ENCODE measurements at regions not wholly inside any gene's neighbourhood (a gene's known extent, or its start where the extent isn't known, plus 50 kb on each side); places are given as distances from the start of the nearest gene placed in this dataset.

GRCh38 chr12:86600664-86601231, 344.6 kb upstream of the MGAT4C start:
- Histone ChIP-seq H3K4me1 (ENCODE audit: insufficient read depth) (no peaks in the 10 kb centered on the region), H3K27me3 (replicated peaks; ENCODE audit: insufficient read depth) (no peaks in the 10 kb centered on the region), H4K20me1 (ENCODE audit: insufficient read depth) (no peaks in the 10 kb centered on the region), H2AFZ (no peak overlapping the region), H3K36me3 (ENCODE audit: low read depth) (no peaks in the 10 kb centered on the region), H3K79me2 (ENCODE audit: insufficient read depth) (no peaks in the 10 kb centered on the region), H3F3A (ENCODE audit: insufficient read depth) (no peaks in the 10 kb centered on the region), H3K9ac (no peak overlapping the region), H3K9me3 (ENCODE audit: low read depth) (no peaks in the 10 kb centered on the region), H3K4me3 (no peak overlapping the region), H3K27ac (no peak overlapping the region), H3K9me2 (ENCODE audit: insufficient read depth) (no peaks in the 10 kb centered on the region), H3K4me2 (ENCODE audit: unreplicated experiment) (no peak overlapping the region)
- no peak for DNase-seq
- WGBS, 2 experiments (ENCODE audit: low coverage in 1 of 2, low lambda C conversion rate in 2 of 2, missing lambda C conversion rate in 2 of 2), result 71 to 81% methylated on average over 18 to 24 of the region's 24 CpGs
- TF ChIP-seq EZH2phosphoT487 (IDR thresholded peaks at IDR 0.05; ENCODE audit: insufficient read depth, low read depth) (no peak), EZH2 (IDR thresholded peaks at IDR 0.05; ENCODE audit: insufficient read depth, poor library complexity, severe bottlenecking) (no peak)
- in situ Hi-C loops (cut with MboI), result no loop called here

GRCh38 chr12:86597431-86597830, 341.2 kb upstream of the MGAT4C start:
- Histone ChIP-seq H3K4me3 (no peak overlapping the region), H3K36me3 (ENCODE audit: low read depth) (no peaks in the 10 kb centered on the region), H3K79me2 (ENCODE audit: insufficient read depth) (no peaks in the 10 kb centered on the region), H4K20me1 (ENCODE audit: insufficient read depth) (no peaks in the 10 kb centered on the region), H3K4me1 (ENCODE audit: insufficient read depth) (no peaks in the 10 kb centered on the region), H2AFZ (no peak overlapping the region), H3K27me3 (replicated peaks; ENCODE audit: insufficient read depth) (no peaks in the 10 kb centered on the region), H3K9me3 (ENCODE audit: low read depth) (no peaks in the 10 kb centered on the region), H3K9me2 (ENCODE audit: insufficient read depth) (no peaks in the 10 kb centered on the region), H3K27ac (no peak overlapping the region), H3K9ac (no peak overlapping the region), H3F3A (ENCODE audit: insufficient read depth) (no peaks in the 10 kb centered on the region), H3K4me2 (ENCODE audit: unreplicated experiment) (no peak overlapping the region)
- DNase-seq, result no peak
- no peak for TF ChIP-seq EZH2phosphoT487 (IDR thresholded peaks at IDR 0.05; ENCODE audit: insufficient read depth, low read depth)
- no peak for TF ChIP-seq EZH2 (IDR thresholded peaks at IDR 0.05; ENCODE audit: insufficient read depth, poor library complexity, severe bottlenecking)
- in situ Hi-C loops (cut with MboI), result no loop called here

GRCh38 chr12:86590296-86590695, 334.1 kb upstream of the MGAT4C start:
- Histone ChIP-seq H2AFZ (no peak overlapping the region), H3K9me3 (ENCODE audit: low read depth) (no peaks in the 10 kb centered on the region), H3K4me1 (ENCODE audit: insufficient read depth) (no peaks in the 10 kb centered on the region), H3K36me3 (ENCODE audit: low read depth) (no peaks in the 10 kb centered on the region), H4K20me1 (ENCODE audit: insufficient read depth) (no peaks in the 10 kb centered on the region), H3K27ac (no peak overlapping the region), H3K9me2 (ENCODE audit: insufficient read depth) (no peaks in the 10 kb centered on the region), H3K4me2 (ENCODE audit: unreplicated experiment) (no peak overlapping the region), H3K27me3 (replicated peaks; ENCODE audit: insufficient read depth) (no peaks in the 10 kb centered on the region), H3K9ac (no peak overlapping the region), H3K79me2 (ENCODE audit: insufficient read depth) (no peaks in the 10 kb centered on the region), H3K4me3 (no peak overlapping the region), H3F3A (ENCODE audit: insufficient read depth) (no peaks in the 10 kb centered on the region)
- TF ChIP-seq EZH2 (IDR thresholded peaks at IDR 0.05; ENCODE audit: insufficient read depth, poor library complexity, severe bottlenecking) (no peak), EZH2phosphoT487 (IDR thresholded peaks at IDR 0.05; ENCODE audit: insufficient read depth, low read depth) (no peak)
- DNase-seq, result no peak
- in situ Hi-C loops (cut with MboI), result no loop called here

GRCh38 chr12:86574143-86574542, 318.0 kb upstream of the MGAT4C start:
- Histone ChIP-seq H3K4me1 (ENCODE audit: insufficient read depth) (no peaks in the 10 kb centered on the region), H3K4me3 (no peak overlapping the region)
- no peak for TF ChIP-seq EZH2phosphoT487 (IDR thresholded peaks at IDR 0.05; ENCODE audit: insufficient read depth, low read depth)
- TF ChIP-seq EZH2 (IDR thresholded peaks at IDR 0.05; ENCODE audit: insufficient read depth, poor library complexity, severe bottlenecking), result no peak

GRCh38 chr12:86572455-86572854, 316.3 kb upstream of the MGAT4C start:
- H3K9me2 ChIP-seq (ENCODE audit: insufficient read depth), result no peaks in the 10 kb centered on the region
- no peak overlapping the region for H3K4me2 ChIP-seq (ENCODE audit: unreplicated experiment)
- H3K36me3 ChIP-seq (ENCODE audit: low read depth), result no peaks in the 10 kb centered on the region
- H3K4me1 ChIP-seq (ENCODE audit: insufficient read depth), result no peaks in the 10 kb centered on the region
- H3F3A ChIP-seq (ENCODE audit: insufficient read depth), result no peaks in the 10 kb centered on the region
- no peaks in the 10 kb centered on the region for H3K27me3 ChIP-seq (replicated peaks; ENCODE audit: insufficient read depth)
- H3K9ac ChIP-seq, result no peak overlapping the region
- H3K27ac ChIP-seq, result no peak overlapping the region
- H3K4me3 ChIP-seq, result no peak overlapping the region
- no peaks in the 10 kb centered on the region for H3K9me3 ChIP-seq (ENCODE audit: low read depth)
- WGBS, 2 experiments (ENCODE audit: low coverage in 1 of 2, low lambda C conversion rate in 2 of 2, missing lambda C conversion rate in 2 of 2), result 0% methylated on average over 1 of the region's 1 CpG
- TF ChIP-seq EZH2phosphoT487 (IDR thresholded peaks at IDR 0.05; ENCODE audit: insufficient read depth, low read depth) (no peak), EZH2 (IDR thresholded peaks at IDR 0.05; ENCODE audit: insufficient read depth, poor library complexity, severe bottlenecking) (no peak)
- H2AFZ ChIP-seq, result no peak overlapping the region
- no peak for DNase-seq
- H3K79me2 ChIP-seq (ENCODE audit: insufficient read depth), result no peaks in the 10 kb centered on the region
- in situ Hi-C loops (cut with MboI), result no loop called here
- no peaks in the 10 kb centered on the region for H4K20me1 ChIP-seq (ENCODE audit: insufficient read depth)

More at GRCh38 chr12:86574143-86574542, 318.0 kb upstream of the MGAT4C start:
- no peaks in the 10 kb centered on the region for H3K36me3 ChIP-seq (ENCODE audit: low read depth)
- H3K9me3 ChIP-seq (ENCODE audit: low read depth), result no peaks in the 10 kb centered on the region
- in situ Hi-C loops (cut with MboI), result no loop called here
- no peak for DNase-seq
- no peaks in the 10 kb centered on the region for H3K79me2 ChIP-seq (ENCODE audit: insufficient read depth)
- H3K27me3 ChIP-seq (replicated peaks; ENCODE audit: insufficient read depth), result no peaks in the 10 kb centered on the region
- no peak overlapping the region for H3K9ac ChIP-seq
- no peaks in the 10 kb centered on the region for H3F3A ChIP-seq (ENCODE audit: insufficient read depth)
- no peaks in the 10 kb centered on the region for H3K9me2 ChIP-seq (ENCODE audit: insufficient read depth)
- H2AFZ ChIP-seq, result no peak overlapping the region
- H4K20me1 ChIP-seq (ENCODE audit: insufficient read depth), result no peaks in the 10 kb centered on the region
- H3K27ac ChIP-seq, result no peak overlapping the region
- no peak overlapping the region for H3K4me2 ChIP-seq (ENCODE audit: unreplicated experiment)
